Astrocyte (in vitro differentiated cells and primary cell): ENCODE measurements at regions not wholly inside any gene's neighbourhood (a gene's known extent, or its start where the extent isn't known, plus 50 kb on each side); places are given as distances from the start of the nearest gene placed in this dataset.

Source experiments
- DNase-seq: peaks from one replicate; pipeline ENCODE4 v3.0.0-alpha.2; 2010; ENCODE audit warnings: low read depth
- FAIRE-seq: peaks from 2 replicates; lab custom pipeline; 2011; peaks lifted over from hg19 to GRCh38; lab: Jason Lieb, UNC
- H2AFZ ChIP-seq: 2 replicates; pipeline ENCODE4 v1.6.0; 2012; ENCODE audit warnings: low read depth, low read length, inconsistent platforms
- H3K27ac ChIP-seq: 2 replicates; pipeline ENCODE4 v1.5.1; 2011; ENCODE audit warnings: low read depth, low read length, inconsistent platforms
- H3K27me3 ChIP-seq: 2 replicates; pipeline ENCODE4 v1.6.0; 2011; ENCODE audit warnings: low read length, inconsistent platforms; ENCODE audit not compliant: insufficient read depth
- H3K36me3 ChIP-seq: 2 replicates; pipeline ENCODE4 v1.5.1; 2011; ENCODE audit warnings: low read length, inconsistent platforms; ENCODE audit not compliant: insufficient read depth
- H3K4me1 ChIP-seq: 2 replicates; pipeline ENCODE4 v1.5.1; 2011; ENCODE audit warnings: low read length, inconsistent platforms; ENCODE audit not compliant: insufficient read depth
- H3K4me2 ChIP-seq: 2 replicates; pipeline ENCODE4 v1.6.0; 2012; ENCODE audit warnings: low read length, inconsistent platforms
- H3K4me3 ChIP-seq: 2 replicates; pipeline ENCODE4 v1.5.1; 2011; ENCODE audit warnings: low read depth, mild to moderate bottlenecking, low read length, inconsistent platforms; ENCODE audit not compliant: insufficient read depth
- H3K79me2 ChIP-seq: 2 replicates; pipeline ENCODE4 v1.6.0; 2012; ENCODE audit warnings: mild to moderate bottlenecking, low read length, inconsistent platforms; ENCODE audit not compliant: insufficient read depth
- H3K9ac ChIP-seq: 2 replicates; pipeline ENCODE4 v1.6.0; 2012; ENCODE audit warnings: mild to moderate bottlenecking, low read length, inconsistent platforms
- H3K9me3 ChIP-seq: 2 replicates; pipeline ENCODE4 v1.5.1; 2012; ENCODE audit warnings: low read depth, mild to moderate bottlenecking, low read length, inconsistent platforms; ENCODE audit not compliant: insufficient read depth
- H4K20me1 ChIP-seq: 2 replicates; pipeline ENCODE4 v1.6.0; 2012; ENCODE audit warnings: low read length, inconsistent platforms; ENCODE audit not compliant: insufficient read depth
- H3K27ac Mint-ChIP-seq: one replicate; pipeline ENCODE4 v1.8.0; 2021; ENCODE audit warnings: mild to moderate bottlenecking, mixed read lengths; ENCODE audit not compliant: unreplicated experiment
- H3K27me3 Mint-ChIP-seq: one replicate; pipeline ENCODE4 v1.8.0; 2021; ENCODE audit warnings: low read depth, mixed read lengths; ENCODE audit not compliant: unreplicated experiment
- H3K36me3 Mint-ChIP-seq: one replicate; pipeline ENCODE4 v1.8.0; 2021; ENCODE audit warnings: low read depth, mixed read lengths; ENCODE audit not compliant: unreplicated experiment
- H3K4me1 Mint-ChIP-seq: one replicate; pipeline ENCODE4 v1.8.0; 2021; ENCODE audit warnings: low read depth, mixed read lengths; ENCODE audit not compliant: unreplicated experiment
- H3K4me3 Mint-ChIP-seq: one replicate; pipeline ENCODE4 v1.8.0; 2021; ENCODE audit warnings: mild to moderate bottlenecking, moderate library complexity, mixed read lengths; ENCODE audit not compliant: unreplicated experiment
- H3K9me3 Mint-ChIP-seq: one replicate; pipeline ENCODE4 v1.8.0; 2021; ENCODE audit warnings: mild to moderate bottlenecking, mixed read lengths; ENCODE audit not compliant: unreplicated experiment
- CTCF ChIP-seq: IDR thresholded peaks from 2 replicates; pipeline ENCODE4 v1.5.1; 2011; ENCODE audit warnings: low read depth, mild to moderate bottlenecking, inconsistent platforms, low read length, moderate library complexity; ENCODE audit not compliant: insufficient read depth
- EZH2 ChIP-seq: IDR thresholded peaks from 2 replicates; pipeline ENCODE4 v1.6.1; 2012; ENCODE audit warnings: mild to moderate bottlenecking, low read length, inconsistent platforms; ENCODE audit not compliant: insufficient read depth

- no peak overlapping the region for H3K4me2 ChIP-seq
- no peak for FAIRE-seq
- no peak overlapping the region for H3K27ac ChIP-seq
- H3K4me1 Mint-ChIP-seq, result no peaks in the 10 kb centered on the region
- no peaks in the 10 kb centered on the region for H3K9me3 ChIP-seq
- H2AFZ ChIP-seq, result no peak overlapping the region
- H3K4me1 ChIP-seq, result no peaks in the 10 kb centered on the region
- H3K4me3 Mint-ChIP-seq, result no peak overlapping the region
- peaks cover 17% of the 10 kb centered on the region for H3K9me3 Mint-ChIP-seq
- no peaks in the 10 kb centered on the region for H3K36me3 Mint-ChIP-seq
- no peaks in the 10 kb centered on the region for H4K20me1 ChIP-seq
- H3K4me3 ChIP-seq, result no peak overlapping the region
- TF ChIP-seq CTCF (no peak), EZH2 (no peak)
- no peak for DNase-seq
- peaks cover 5% of the 10 kb centered on the region for H3K27me3 ChIP-seq
- peaks cover 27% of the 10 kb centered on the region for H3K27me3 Mint-ChIP-seq
- no peaks in the 10 kb centered on the region for H3K36me3 ChIP-seq
- H3K79me2 ChIP-seq, result no peaks in the 10 kb centered on the region
- H3K27ac Mint-ChIP-seq, result no peak overlapping the region
- H3K9ac ChIP-seq, result no peak overlapping the region
These were observed 79.5 kb upstream of the ADRA1D start for GRCh38 chr20:4328541-4328940.

- no peaks in the 10 kb centered on the region for H3K79me2 ChIP-seq
- H3K9ac ChIP-seq, result no peak overlapping the region
- H3K9me3 Mint-ChIP-seq, result peaks cover 18% of the 10 kb centered on the region
- no peak overlapping the region for H3K4me2 ChIP-seq
- H4K20me1 ChIP-seq, result no peaks in the 10 kb centered on the region
- H3K4me1 ChIP-seq, result no peaks in the 10 kb centered on the region
- H3K9me3 ChIP-seq, result no peaks in the 10 kb centered on the region
- peaks cover under 1% of the 10 kb centered on the region for H3K27me3 ChIP-seq
- H3K27ac ChIP-seq, result no peak overlapping the region
- no peaks in the 10 kb centered on the region for H3K36me3 Mint-ChIP-seq
- no peak overlapping the region for H3K4me3 Mint-ChIP-seq
- H2AFZ ChIP-seq, result no peak overlapping the region
- H3K4me1 Mint-ChIP-seq, result no peaks in the 10 kb centered on the region
- DNase-seq, result no peak
- no peak overlapping the region for H3K4me3 ChIP-seq
- H3K27ac Mint-ChIP-seq, result no peak overlapping the region
- no peak for FAIRE-seq
- TF ChIP-seq EZH2 (no peak), CTCF (no peak)
- H3K36me3 ChIP-seq, result no peaks in the 10 kb centered on the region
- peaks cover 25% of the 10 kb centered on the region for H3K27me3 Mint-ChIP-seq
These were observed 78.9 kb upstream of the ADRA1D start for GRCh38 chr20:4327956-4328355.

DNA sequence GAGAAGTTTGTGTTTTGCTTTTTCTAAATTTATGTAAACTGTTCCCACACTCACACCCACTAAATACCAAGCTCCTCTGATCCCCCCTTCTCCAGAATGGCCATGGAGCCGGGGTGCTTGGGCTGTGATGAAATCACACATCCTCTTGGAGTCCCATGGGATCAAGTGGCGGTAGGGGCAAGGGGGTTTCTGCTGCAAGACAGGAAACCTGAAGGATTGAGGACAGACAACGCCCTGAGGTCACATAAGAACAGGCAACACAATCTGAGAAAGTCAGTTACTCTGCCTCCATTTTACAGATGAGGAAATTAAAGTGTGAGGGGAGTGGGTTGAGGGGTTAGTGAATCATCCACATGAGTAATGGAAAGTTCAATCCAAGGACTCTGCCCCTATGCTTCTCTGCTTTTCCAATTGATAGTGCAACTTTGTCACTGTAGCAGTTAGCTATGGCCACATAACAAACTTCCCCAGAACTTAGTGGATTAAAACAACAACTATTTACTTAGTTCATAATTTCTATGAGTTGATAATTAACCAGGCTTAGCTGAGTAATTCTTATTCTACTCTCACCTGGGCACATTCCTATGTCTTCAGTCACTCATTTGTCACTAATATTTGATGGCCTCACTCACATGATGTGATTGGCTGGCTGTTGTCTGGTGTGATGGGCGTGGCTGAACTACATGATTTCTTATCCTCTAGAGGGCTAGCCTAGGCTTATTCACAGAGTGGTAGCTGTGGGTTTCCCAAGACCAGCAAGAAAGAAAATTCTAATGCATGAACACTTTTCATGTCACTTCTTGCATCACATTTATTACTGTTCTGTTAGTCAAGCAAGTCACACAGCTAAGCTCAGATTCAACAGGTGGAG lies 77.3 kb upstream of the ADRA1D start:
- peak; percentile 29 for FAIRE-seq
- no peaks in the 10 kb centered on the region for H3K4me1 ChIP-seq
- H3K79me2 ChIP-seq, result no peaks in the 10 kb centered on the region
- Mint-ChIP-seq H3K27me3 (peaks cover 26% of the 10 kb centered on the region), H3K4me1 (no peaks in the 10 kb centered on the region), H3K27ac (no peak overlapping the region), H3K9me3 (peaks cover 21% of the 10 kb centered on the region), H3K36me3 (no peaks in the 10 kb centered on the region), H3K4me3 (no peak overlapping the region)
- no peak for DNase-seq
- H2AFZ ChIP-seq, result no peak overlapping the region
- H3K27me3 ChIP-seq, result no peaks in the 10 kb centered on the region
- no peaks in the 10 kb centered on the region for H3K9me3 ChIP-seq
- TF ChIP-seq EZH2 (no peak), CTCF (no peak)
- no peak overlapping the region for H3K4me3 ChIP-seq
- H3K27ac ChIP-seq, result no peak overlapping the region
- no peak overlapping the region for H3K9ac ChIP-seq
- no peaks in the 10 kb centered on the region for H4K20me1 ChIP-seq
- no peak overlapping the region for H3K4me2 ChIP-seq
- H3K36me3 ChIP-seq, result no peaks in the 10 kb centered on the region
